Pons (tissue), 1 donor: ENCODE measurements at regions not wholly inside any gene's neighbourhood (a gene's known extent, or its start where the extent isn't known, plus 50 kb on each side); places are given as distances from the start of the nearest gene placed in this dataset.
A peak's percentile ranks its signal among the peaks of the same experiment; 100 is the strongest.
"Not testable (repeated sequence)": the region's sequence is repeated elsewhere in the genome, so short reads cannot be mapped to it uniquely, and the experiment has no call there.

ENCODE experiments used
- DNase-seq: peaks from one replicate; pipeline ENCODE4 v3.0.0-alpha.2; 2016; ENCODE audit warnings: low spot score

DNA sequence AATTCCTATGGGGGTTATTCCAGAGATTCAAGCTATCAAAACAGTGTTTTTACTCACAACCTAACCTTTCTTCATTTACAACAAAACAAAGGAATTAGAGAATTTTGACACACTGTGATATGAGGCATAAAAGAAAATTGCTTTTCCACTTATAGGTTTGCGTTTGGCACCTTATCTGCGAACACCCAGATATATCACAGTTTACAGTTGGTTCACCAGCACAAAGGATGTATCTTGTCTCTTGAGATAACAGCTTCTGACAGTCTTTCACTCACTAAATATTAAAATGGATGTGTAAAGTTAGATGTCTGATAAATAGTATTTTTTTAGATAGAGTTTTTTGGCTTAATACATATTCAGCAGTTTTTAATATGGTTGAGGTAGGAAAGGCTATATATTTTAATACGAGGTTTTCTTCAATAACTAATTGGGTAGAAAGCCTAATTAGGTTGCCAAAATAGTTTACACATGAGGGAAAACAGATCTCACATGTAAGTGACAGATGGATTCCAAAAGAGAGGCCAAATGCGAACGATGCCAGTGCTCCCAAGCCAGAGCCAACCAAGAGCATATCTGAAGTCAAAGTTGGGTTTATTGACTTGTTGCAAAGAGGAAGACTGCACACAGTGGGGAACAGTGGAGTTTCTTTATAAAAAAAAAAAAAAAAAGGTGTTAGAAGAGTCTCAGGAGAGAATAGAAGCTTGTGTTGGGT is 1495.2 kb downstream of the MAT2B start:
- no peak for DNase-seq

DNA sequence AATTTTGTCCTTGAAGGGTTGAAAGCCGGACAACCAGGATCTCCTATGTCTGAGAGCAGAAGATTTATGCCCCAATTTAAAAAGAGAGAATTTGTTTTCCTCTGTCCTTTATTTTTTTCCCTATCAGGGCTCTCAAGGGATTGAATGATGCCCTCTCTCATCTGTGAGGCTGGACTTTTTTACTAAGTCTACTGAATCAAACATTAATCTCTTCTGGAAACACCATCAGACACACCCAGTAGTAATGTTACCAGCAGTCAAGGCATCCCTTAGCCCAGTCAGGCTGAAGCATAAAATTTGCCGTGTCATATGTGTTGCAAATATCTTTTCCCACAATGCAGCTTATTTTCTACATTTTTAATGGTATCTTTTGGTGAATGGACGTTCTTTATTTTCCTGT is 1497.9 kb downstream of the MAT2B start:
- DNase-seq = no peak

DNA sequence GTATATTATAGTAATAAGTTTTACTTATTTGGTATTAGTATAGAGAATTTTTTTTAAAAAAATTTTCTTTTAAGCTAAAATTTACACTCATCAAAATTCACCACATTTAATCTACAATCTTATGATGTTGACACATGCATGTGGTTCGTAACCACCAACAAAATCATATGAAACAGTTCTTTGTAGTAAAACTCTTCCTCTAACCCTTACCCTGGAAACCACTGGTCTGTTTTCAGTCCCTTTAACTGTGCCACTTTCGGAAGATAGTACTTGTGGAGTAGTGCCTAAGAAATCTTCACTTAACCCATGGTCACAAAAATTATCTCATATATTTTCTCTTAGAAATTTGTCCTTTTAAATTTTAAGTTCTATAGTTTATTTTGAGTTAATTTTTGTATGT is 1498.8 kb downstream of the MAT2B start:
- DNase-seq = no peak

DNA sequence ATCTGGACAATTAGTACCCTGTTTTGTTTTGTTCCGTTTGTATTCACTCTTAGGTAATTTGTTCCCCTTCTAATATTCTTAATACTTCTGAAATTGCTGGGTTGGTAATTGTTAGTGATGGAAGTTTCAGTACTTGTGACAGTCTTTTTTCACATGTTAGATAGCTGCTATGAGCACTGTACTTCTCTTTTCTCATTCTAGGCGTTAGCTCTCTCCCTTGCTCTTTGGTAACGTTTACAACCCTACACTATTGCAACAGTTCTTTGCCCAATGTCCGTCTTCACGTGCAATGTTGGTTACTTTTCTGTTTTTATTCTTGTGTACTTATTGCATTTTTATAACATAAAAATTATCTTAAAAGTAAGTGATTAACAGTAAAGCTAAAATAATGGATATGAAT is 1509.0 kb downstream of the MAT2B start:
- no peak for DNase-seq

DNA sequence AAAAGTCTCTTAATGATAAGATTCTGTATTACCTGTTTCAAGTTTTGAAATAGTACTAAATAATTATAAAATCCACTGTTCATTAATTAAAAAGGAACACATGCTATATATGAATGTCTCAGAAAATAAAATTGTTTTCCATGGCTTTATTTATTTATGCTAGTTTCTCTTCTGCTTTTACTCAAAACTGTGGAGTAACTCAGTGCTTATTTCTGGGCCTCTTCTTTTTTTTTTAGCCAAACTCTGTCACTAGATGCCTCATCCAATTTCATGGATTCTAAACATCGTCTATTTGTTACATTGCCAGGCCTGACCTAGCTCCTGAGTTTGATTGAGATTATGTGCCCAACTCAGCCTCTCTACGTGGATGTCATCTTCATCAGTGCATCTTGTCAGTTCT is 1509.7 kb downstream of the MAT2B start:
- DNase-seq = peak; percentile 11

DNA sequence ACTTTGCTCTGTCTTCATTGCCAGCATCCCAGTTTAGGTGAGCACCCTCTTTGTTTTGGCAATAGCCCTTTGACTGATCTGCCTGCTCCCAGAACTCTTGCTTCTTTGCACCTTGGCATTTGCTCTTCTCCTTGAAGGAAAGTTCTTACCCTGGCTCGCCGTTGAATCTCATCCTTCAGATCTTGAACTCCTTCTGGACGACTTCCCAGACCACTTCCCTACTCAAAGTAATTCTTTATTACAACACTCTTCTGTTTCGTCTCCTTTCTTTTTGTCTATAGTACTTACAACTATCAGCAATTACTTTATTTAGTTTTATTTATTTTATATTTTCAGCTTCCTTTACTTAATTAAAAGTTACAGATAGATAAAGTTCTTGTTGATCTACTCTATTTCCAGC is 1510.1 kb downstream of the MAT2B start:
- DNase-seq = no peak

DNA sequence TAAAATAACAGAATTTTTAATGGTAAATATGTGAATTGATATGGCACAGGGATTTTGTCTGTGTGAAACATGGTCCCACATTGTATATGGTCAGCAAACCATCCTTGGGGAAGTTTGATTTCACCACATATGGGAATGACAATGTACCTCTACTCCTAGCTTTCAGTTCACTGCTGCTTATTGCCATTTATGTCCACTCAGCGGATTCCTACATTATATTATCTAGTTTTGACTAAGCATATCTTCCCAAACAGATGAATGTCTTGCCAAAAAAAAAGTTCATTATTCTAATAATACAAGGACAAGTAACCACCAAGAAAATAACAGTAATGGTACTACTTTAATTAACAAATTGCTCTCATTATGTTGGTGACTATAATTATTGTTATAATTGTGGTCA is 1521.6 kb downstream of the MAT2B start:
- no peak for DNase-seq

DNA sequence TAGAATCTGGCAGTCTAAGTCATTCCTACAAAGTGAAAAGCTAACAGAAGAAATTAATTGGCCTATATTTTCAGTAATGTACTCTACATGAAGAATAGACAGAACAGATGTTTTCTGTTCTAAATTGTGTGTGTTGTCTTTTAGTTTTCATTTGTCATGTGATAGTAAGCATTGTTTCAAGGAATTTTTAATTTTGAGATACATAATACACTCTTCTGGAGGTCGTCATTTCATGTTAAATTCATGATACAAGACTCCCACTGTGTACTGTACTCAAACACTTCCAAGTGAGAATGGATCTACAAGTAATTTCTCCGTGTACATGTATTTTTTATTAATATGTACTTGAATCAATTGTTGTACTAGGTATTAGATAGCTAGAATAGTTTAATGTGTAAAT is 1522.9 kb downstream of the MAT2B start:
- no peak for DNase-seq

DNA sequence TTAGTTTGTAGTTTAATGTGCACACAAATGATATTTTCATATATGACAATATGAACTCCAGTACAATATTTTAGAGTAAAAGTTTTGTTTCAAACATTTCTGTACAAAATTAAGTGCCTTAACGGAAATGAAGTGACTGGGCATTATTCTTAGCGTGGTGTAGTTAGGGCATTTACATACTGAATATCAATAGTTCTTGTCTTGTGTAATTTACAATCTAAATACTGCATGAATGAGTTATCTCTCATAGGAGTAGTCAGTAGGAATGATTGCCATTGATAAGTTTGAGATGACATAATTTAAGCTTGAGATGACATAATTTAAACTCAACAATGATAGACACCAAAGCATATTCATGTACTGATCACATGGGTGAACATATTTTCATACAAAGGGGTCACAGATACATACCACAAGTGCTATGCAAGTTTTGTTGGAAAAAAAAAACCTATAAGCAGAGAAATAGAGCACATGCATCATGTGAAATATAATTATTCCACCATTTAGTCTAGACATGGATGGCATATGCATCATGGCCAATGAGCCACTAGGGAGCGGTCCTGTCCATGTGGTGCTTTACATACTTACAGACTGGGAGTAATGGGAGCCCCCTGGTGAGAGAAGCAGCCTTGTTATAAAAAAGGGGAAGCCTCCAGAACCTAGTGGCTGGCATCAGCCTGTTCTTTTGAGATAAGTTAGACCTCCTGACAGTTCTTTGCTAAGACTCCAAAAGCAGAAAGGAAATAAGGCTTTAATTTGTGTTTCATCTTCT is 1523.9 kb downstream of the MAT2B start:
- peak; percentile 23 for DNase-seq

DNA sequence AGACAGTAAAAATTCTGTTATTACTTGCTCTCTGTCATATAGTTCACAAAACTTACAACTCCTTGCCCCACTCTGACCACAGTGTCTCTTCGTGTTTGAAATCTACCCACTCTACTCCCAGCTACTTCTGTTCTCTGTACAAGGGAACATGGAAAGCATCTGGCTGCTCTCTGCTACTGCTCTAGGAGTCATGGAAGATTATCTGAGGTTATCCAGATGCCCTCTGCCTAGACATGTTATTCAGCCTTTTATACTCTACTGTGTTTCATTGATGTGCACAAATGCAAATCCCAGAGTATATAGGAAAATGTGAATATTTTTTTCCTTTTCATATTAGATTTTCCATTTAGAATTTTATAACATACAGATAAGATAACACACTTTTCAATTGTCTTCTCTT is 1525.6 kb downstream of the MAT2B start:
- no peak for DNase-seq

DNA sequence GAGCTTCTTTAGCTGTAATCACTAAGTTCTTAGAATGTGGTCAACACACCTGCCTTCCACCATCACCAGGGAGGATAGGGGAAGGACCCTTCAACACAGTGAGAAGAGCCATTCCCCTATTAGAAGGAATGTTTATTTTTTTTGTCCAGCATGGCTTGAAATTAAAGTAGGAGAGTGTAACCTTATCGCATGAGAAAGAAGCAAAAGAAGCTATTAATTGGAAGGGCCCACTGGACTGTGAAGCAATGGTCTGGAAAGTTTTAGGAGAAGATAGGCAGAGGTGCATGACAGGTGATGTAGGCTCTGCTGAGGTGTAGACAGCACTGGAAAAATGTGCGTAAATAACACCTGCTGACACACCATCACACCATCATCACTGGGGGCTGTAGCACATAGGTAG is 1526.0 kb downstream of the MAT2B start:
- no peak for DNase-seq

DNA sequence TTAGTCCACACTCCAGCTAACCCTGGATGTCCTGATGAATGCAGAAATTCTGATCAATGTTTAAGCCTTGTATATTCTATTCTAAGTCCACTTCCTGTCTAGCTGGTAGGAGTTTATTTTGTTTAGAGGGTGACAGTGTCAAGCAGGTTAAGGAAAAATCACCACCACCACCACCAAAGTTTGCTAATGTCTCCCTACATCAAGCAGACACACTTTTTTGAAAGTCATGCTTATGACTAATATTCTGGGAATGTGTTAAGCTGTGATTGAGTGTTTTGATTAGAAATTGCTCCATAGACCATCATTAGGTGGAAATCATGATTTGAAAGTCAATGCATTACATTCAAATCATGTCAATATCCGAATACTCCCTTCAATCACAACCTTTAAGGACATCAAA is 1530.1 kb downstream of the MAT2B start:
- no peak for DNase-seq

DNA sequence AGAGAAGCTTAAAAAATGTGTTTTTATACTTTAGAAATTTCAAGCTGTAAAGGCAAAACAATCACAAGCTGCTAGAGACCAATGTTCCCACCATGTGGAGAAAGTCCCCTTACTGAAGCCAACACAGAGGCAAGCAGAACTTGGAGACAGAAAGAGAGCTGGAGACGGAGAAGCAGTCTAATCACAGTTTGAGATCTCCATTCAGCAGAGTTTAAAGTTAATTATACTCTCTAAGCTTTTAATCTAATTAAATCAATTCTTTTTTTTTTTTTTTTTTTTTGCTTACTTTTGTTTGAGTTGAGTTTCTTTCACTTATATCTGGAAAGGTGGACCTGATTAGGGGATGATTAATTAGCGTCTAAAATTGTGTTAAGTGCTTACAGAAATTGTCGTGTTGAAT is 1534.3 kb downstream of the MAT2B start:
- no peak for DNase-seq

DNA sequence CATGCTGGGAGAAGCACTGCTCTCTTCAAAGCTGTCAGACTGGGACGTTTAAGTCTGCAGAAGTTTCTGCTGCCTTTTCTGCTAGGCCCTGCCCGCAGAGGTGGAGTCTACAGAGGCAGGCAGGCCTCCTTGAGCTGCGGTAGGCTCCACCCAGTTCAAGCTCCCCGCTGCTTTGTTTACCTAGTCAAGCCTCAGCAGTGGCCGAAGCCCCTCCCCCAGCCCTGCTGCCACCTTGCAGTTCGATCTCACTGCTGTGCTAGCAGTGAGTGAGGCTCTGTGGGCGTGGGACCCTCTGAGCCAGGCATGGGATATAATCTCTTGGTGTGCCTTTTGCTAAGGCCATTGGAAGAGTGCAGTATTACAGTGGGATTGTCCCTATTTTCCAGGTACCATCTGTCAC is 1540.5 kb downstream of the MAT2B start:
- DNase-seq = not testable (repeated sequence)

DNA sequence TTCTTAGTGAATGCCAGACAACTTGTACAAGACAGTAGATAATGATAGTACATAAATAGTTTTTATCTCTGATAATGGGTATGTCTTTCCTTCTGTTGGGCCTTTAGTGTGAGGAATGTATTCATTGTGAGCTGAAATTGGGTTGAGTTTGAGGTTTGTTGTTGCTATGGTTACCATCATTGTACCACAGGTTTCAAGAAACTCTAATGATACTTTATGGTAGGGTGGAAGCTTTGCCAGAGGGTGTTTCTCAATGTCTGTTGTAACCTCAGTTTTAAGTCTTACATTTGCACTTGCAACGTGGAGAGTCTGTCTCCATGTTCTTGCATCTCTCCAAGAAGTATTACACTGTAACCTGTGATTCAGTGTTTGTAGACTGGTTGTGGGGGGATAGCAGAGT is 1550.1 kb downstream of the MAT2B start:
- no peak for DNase-seq

DNA sequence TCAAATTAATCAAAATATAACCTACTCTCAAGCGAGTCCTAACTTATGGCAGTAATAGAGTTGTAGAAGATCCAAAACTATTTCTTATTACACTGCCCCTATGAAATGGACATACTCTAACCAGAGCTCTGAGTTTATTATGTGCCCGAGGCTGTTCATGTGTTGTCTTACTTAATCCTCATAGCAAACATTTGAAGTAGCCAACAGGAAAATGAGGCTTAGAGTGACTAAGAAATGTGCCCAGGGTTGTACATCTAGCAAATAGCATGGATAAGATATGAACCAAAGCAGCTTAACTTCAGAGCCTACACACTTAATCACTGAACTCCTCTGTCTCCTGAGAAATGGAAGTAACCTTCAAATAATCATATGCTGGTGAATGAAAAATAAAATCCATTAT is 1551.7 kb downstream of the MAT2B start:
- no peak for DNase-seq

DNA sequence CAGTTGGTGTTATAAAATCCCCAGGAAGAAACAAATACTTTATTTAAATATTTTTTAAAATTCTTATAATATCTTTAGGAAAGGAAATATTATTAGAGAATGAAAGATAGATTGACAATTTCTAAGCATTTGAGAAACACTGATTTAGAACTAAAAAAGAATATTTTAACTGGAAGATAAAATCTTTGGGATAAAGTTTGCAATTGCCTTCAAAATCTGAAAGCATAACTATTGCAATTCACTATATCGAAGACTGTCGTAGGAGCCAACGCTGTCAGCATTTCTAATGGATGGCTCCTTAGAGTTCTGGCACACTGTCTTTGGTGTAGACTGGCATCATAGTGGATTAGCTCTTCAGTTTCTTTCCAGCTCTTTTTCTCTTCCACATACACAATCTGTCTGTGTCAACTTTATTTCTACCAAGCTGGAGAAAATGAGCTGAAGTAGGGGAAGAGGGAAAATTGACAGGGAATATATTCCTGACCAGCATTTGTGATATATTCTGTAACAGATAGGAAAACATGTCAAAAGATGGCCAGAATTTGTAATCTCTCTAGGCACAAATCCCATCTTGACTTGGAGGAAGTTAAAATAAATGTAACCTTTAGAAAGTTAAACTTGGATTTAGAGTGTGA is 1561.4 kb downstream of the MAT2B start:
- no peak for DNase-seq

DNA sequence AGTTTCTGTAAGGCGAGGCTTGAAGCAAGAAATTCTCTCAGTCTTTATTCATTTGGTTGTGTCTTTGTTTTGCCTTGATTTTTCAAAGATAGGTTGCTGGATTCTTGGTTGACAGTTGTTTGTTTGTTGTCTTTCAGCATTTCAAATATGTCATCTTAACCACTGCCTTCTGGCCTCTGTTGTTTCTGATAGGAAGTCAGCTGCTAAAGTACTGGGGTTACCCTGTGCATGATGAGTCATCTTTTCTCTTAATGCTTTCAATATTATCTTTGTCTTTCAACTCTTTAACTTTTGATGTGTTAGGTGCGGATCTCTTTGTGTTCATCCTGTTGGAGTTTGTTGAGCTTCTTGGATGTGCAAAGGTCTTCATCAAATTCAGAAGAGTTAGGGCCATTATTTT is 1571.3 kb downstream of the MAT2B start:
- no peak for DNase-seq

DNA sequence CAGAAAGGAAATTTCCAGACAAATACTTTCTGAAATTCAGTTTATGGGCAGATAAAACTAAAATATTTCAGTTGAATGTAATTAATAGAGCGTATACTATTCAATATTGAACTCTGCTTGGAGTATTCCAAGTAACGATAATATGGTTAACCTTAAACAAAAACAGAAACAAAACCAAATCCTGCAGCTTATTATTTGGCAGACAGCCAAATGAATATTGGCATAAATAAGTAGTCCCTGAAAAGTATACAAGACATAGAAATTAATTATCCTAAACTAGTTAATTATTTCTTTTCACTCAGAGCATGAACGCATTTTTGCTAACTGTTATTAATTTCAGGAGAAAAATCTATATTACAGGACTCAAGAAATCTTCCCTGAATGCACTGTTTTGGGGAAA is 1574.0 kb downstream of the MAT2B start:
- no peak for DNase-seq

DNA sequence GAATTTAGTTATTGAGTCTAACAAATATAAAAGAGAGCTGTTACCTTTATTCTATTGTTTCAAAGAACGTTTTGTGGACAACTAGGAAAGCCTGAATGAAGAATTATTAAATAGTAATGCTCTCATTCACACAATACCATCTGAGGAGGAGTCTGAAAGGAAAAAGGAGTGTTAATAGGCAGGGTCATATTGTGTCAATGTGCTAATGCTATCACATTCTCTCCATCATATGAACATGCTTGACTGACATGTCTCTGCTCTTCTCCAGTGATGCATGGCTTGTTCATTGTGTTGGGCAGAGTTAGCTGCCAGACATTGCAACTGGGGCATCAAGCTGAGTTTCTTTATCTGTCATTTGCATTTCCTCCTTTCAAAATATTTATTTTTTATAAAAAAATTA is 1578.0 kb downstream of the MAT2B start:
- no peak for DNase-seq

DNA sequence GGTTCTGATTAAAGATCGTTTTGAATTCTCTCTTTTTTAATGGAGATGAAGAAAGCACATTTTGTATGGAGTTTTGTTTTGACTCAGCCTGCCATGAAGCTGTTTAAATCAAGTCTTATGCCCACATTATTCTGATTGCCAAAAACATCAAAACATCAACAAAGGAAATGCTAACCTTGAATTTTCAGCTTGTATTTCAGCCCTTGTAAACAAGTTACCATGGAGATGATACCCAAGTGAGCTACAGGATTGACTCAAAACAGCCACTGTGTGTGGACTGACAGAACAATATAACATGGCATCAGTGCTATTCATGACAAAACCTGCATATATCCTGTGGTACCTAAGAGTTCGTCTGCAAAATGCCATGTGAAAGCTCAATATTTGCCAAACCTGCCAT is 1581.0 kb downstream of the MAT2B start:
- DNase-seq = peak; percentile 3

DNA sequence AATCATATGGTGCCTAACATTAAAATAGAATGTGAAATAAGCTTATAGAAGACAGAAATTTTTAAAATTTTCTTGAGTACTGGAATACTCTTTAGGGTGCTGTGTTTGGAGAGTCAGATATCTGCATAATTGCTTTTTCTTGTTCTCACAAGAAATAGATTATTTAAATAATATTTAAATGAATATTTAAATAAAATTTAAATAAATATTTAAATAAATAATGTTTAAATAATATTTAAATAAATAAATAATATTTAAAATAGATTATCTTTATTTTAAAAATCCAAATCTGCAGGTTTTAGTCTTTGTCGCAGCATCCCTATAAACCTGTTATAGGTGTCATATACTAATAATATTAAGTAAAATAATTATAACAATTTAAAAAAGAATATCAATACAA is 1589.4 kb downstream of the MAT2B start:
- DNase-seq = no peak

DNA sequence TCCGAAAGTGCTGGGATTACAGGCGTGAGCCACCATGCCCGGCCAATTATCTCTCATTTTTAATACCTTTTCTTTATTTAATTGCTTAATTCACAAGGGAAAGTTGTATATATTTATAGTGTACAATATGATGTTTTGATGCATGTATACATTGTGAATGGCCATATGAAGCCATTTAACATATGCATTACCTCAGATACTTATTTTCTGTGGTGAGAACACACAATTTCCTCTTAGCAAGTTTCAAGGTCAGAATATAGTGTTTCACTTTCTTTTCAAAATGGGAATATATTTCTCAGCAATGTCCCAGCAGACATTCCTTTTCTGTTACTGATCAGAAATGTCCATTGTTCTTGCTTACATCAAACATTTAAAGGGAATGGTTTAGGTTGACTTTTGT is 1596.3 kb downstream of the MAT2B start:
- no peak for DNase-seq
